HepG2 (cell line): ENCODE measurements at regions not wholly inside any gene's neighbourhood (a gene's known extent, or its start where the extent isn't known, plus 50 kb on each side); places are given as distances from the start of the nearest gene placed in this dataset.

ENCODE experiments used
- ATAC-seq: fragments of 200-7000 bp; cut with Tn5 transposase; 3 replicates; pipeline ENCODE4 v1.9.1; 2020; ENCODE audit warnings: mild to moderate bottlenecking, moderate library complexity
- BruUV-seq: library from RNA; stranded (reverse); fragments of 400-500 nt; replicated peaks from 2 replicates; lab custom pipeline; 2021; lab: Mats Ljungman, UMichigan
- CTCF ChIA-PET: fragments of 300-600 bp; formaldehyde crosslinking; extraction: SDS; loops from one replicate; lab custom pipeline; 2021; ENCODE audit warnings: low total read pairs, inconsistent platforms, low intra/inter-chr PET ratio; lab: Yijun Ruan, JAX
- POLR2A ChIA-PET: fragments of 350-600 bp; sonication (Branson Sonifier 250); formaldehyde crosslinking; loops from one replicate; lab custom pipeline; 2020; ENCODE audit warnings: antibody characterized with exemption, inconsistent platforms; lab: Yijun Ruan, JAX
- DNase-seq: peaks from one replicate; pipeline ENCODE4 v3.0.0-alpha.2; 2015; ENCODE audit warnings: low spot score
- FAIRE-seq: peaks from 3 replicates; lab custom pipeline; 2011; peaks lifted over from hg19 to GRCh38; lab: Jason Lieb, UNC
- H2AFZ ChIP-seq: one replicate; pipeline ENCODE4 v1.6.1; 2011; ENCODE audit warnings: low read length, inconsistent platforms
- H3K27ac ChIP-seq: fragments of 300-600 bp; 3 replicates; pipeline ENCODE4 v1.8.0; 2011; ENCODE audit warnings: mixed run types, mild to moderate bottlenecking, mixed read lengths, low read length, inconsistent platforms; ENCODE audit not compliant: insufficient read depth; ENCODE audit errors: extremely low read length
- H3K27me3 ChIP-seq, 2 experiments: fragments of 200-600 bp in 1 of 2; 2 replicates in 1 of 2; 3 replicates in 1 of 2; pipeline versions ENCODE4 v1.6.0 to v1.8.0; 2011; ENCODE audit warnings: low read length in 2 of 2, mild to moderate bottlenecking in 2 of 2, moderate library complexity in 2 of 2, inconsistent platforms in 1 of 2; ENCODE audit not compliant: insufficient read depth in 2 of 2, control insufficient read depth in 1 of 2
- H3K36me3 ChIP-seq, 2 experiments: fragments of 200-600 bp in 1 of 2; replicated peaks in 1 of 2; 2 replicates in 1 of 2; 3 replicates in 1 of 2; pipeline versions ENCODE4 v1.5.1 to v1.8.0; 2011; ENCODE audit warnings: low read length in 2 of 2, inconsistent platforms in 1 of 2; ENCODE audit not compliant: insufficient read depth in 2 of 2, control insufficient read depth in 1 of 2
- H3K4me1 ChIP-seq: 2 replicates; pipeline ENCODE4 v1.5.1; 2012; ENCODE audit warnings: low read length, inconsistent platforms; ENCODE audit not compliant: insufficient read depth
- H3K4me2 ChIP-seq: 2 replicates; pipeline ENCODE4 v1.6.0; 2011; ENCODE audit warnings: low read depth, low read length, inconsistent platforms
- H3K4me3 ChIP-seq, 3 experiments: fragments of 200-600 bp in 1 of 3; sonication (generic), shearing (Covaris generic) in 1 of 3; replicated peaks in 1 of 3; 2 replicates each; pipeline ENCODE4 v1.5.1; 2011 to 2016; ENCODE audit warnings: low read length in 3 of 3, inconsistent platforms in 2 of 3, low read depth in 2 of 3, mild to moderate bottlenecking in 2 of 3, control low read depth in 1 of 3, mixed read lengths in 1 of 3; ENCODE audit not compliant: insufficient read depth in 1 of 3
- H3K79me2 ChIP-seq: one replicate; pipeline ENCODE4 v1.6.1; 2011; ENCODE audit warnings: low read length, inconsistent platforms; ENCODE audit not compliant: insufficient read depth
- H3K9ac ChIP-seq: 2 replicates; pipeline ENCODE4 v1.6.0; 2011; ENCODE audit warnings: mild to moderate bottlenecking, low read depth, low read length, inconsistent platforms; ENCODE audit not compliant: insufficient read depth
- H3K9me3 ChIP-seq: 2 replicates; pipeline ENCODE4 v1.5.1; 2012; ENCODE audit warnings: mild to moderate bottlenecking, low read length
- H4K20me1 ChIP-seq: 2 replicates; pipeline ENCODE4 v1.6.0; 2011; ENCODE audit warnings: inconsistent platforms, mild to moderate bottlenecking, low read length, moderate library complexity; ENCODE audit not compliant: insufficient read depth
- GPN1 ChIP-seq: sonication (generic); formaldehyde crosslinking; IDR thresholded peaks from 2 replicates; pipeline ENCODE4 v1.5.1; 2020; ENCODE audit warnings: missing genetic modification reagents, borderline replicate concordance
- IRF1 ChIP-seq: sonication (generic); formaldehyde crosslinking; IDR thresholded peaks from 2 replicates; pipeline ENCODE4 v1.4.0; 2020; ENCODE audit warnings: low read depth, mild to moderate bottlenecking, missing genetic modification reagents
- MAFG ChIP-seq: sonication (generic); formaldehyde crosslinking; IDR thresholded peaks from 2 replicates; pipeline ENCODE4 v1.5.1; 2020; ENCODE audit warnings: mild to moderate bottlenecking, missing genetic modification reagents
- PCBP2 ChIP-seq: fragments of 200-400 bp; formaldehyde crosslinking; optimal IDR thresholded peaks from 2 replicates; pipeline ENCODE3; 2018; ENCODE audit warnings: low read length, low read depth; ENCODE audit not compliant: poor library complexity, severe bottlenecking
- WGBS: methylation state at CpG from one replicate; pipeline ENCODE4 v1.1.6; 2017; ENCODE audit warnings: low lambda C conversion rate; 5-methylcytosine and 5-hydroxymethylcytosine counted together
- in situ Hi-C: cut with HindIII; loops from 2 replicates; pipeline ENCODE4 v1.10.0; 2017; ENCODE audit warnings: low pct_unique_long_range_greater_than_20kb; ENCODE audit not compliant: extremely low pct_ligation_motif_present
- intact Hi-C: fragments of 100-400 bp; cut with micrococcal nuclease; formaldehyde crosslinking; loops from one replicate; pipeline ENCODE4 v1.10.0; 2022; ENCODE audit not compliant: unreplicated experiment
- TF ChIP-seq, protein P1 (sequence below): sonication (generic); formaldehyde crosslinking; IDR thresholded peaks from 2 replicates; pipeline ENCODE4 v1.9.0; 2021; ENCODE audit warnings: mild to moderate bottlenecking, missing genetic modification reagents

GRCh38 chr21:43294194-43294902, 125.5 kb downstream of the CRYAA start (continued):
- TF ChIP-seq, protein P1, sequence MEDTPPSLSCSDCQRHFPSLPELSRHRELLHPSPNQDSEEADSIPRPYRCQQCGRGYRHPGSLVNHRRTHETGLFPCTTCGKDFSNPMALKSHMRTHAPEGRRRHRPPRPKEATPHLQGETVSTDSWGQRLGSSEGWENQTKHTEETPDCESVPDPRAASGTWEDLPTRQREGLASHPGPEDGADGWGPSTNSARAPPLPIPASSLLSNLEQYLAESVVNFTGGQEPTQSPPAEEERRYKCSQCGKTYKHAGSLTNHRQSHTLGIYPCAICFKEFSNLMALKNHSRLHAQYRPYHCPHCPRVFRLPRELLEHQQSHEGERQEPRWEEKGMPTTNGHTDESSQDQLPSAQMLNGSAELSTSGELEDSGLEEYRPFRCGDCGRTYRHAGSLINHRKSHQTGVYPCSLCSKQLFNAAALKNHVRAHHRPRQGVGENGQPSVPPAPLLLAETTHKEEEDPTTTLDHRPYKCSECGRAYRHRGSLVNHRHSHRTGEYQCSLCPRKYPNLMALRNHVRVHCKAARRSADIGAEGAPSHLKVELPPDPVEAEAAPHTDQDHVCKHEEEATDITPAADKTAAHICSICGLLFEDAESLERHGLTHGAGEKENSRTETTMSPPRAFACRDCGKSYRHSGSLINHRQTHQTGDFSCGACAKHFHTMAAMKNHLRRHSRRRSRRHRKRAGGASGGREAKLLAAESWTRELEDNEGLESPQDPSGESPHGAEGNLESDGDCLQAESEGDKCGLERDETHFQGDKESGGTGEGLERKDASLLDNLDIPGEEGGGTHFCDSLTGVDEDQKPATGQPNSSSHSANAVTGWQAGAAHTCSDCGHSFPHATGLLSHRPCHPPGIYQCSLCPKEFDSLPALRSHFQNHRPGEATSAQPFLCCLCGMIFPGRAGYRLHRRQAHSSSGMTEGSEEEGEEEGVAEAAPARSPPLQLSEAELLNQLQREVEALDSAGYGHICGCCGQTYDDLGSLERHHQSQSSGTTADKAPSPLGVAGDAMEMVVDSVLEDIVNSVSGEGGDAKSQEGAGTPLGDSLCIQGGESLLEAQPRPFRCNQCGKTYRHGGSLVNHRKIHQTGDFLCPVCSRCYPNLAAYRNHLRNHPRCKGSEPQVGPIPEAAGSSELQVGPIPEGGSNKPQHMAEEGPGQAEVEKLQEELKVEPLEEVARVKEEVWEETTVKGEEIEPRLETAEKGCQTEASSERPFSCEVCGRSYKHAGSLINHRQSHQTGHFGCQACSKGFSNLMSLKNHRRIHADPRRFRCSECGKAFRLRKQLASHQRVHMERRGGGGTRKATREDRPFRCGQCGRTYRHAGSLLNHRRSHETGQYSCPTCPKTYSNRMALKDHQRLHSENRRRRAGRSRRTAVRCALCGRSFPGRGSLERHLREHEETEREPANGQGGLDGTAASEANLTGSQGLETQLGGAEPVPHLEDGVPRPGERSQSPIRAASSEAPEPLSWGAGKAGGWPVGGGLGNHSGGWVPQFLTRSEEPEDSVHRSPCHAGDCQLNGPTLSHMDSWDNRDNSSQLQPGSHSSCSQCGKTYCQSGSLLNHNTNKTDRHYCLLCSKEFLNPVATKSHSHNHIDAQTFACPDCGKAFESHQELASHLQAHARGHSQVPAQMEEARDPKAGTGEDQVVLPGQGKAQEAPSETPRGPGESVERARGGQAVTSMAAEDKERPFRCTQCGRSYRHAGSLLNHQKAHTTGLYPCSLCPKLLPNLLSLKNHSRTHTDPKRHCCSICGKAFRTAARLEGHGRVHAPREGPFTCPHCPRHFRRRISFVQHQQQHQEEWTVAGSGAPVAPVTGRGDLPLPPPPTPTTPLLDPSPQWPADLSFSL (CRISPR knock-in tag) = no peak
- TF ChIP-seq GPN1 (CRISPR knock-in tag) = no peak
- TF ChIP-seq, all 625 proteins: peak for 29

- Histone ChIP-seq H4K20me1 (no peaks in the 10 kb centered on the region), H3K79me2 (no peaks in the 10 kb centered on the region), H3K4me1 (peaks cover 79% of the 10 kb centered on the region), H3K27me3 (no peaks in the 10 kb centered on the region; a peak in 1 of 5 replicates), H3K4me2 (no peak overlapping the region), H2AFZ (no peak overlapping the region), H3K27ac (no peak overlapping the region), H3K36me3 (no peaks in the 10 kb centered on the region), H3K9ac (no peak overlapping the region), H3K9me3 (peaks cover 5% of the 10 kb centered on the region; the same call in 1 of the 2 replicates), H3K4me3 (no peak overlapping the region)
- TF ChIP-seq MAFG (CRISPR knock-in tag) (no peak), PCBP2 (peak; percentile 76), IRF1 (no peak)
- intact Hi-C loops = loop anchor here (2.0 kb wide), 1 partner anchor 70 kb away; no protein-coding TSS in a partner anchor
- BruUV-seq = no TSS peak
- POLR2A ChIA-PET = no interaction called here
- DNase-seq (no peak), ATAC-seq (no peak), FAIRE-seq (no peak)
- CTCF ChIA-PET = no interaction called here
- WGBS = 72% methylated on average over 2 of the region's 2 CpGs
- in situ Hi-C loops = no loop called here
Measured at GRCh38 chr21:43292866-43293142, 124.0 kb downstream of the CRYAA start.
